COLO829 (cell line): ENCODE measurements at regions not wholly inside any gene's neighbourhood (a gene's known extent, or its start where the extent isn't known, plus 50 kb on each side); places are given as distances from the start of the nearest gene placed in this dataset.

ENCODE experiments used
- DNase-seq: peaks from one replicate; pipeline ENCODE4 v3.0.0; 2012; ENCODE audit warnings: low spot score

GRCh38 chr1:191152776-191153175 is 675.1 kb upstream of the BRINP3 start:
- no peak for DNase-seq

DNA sequence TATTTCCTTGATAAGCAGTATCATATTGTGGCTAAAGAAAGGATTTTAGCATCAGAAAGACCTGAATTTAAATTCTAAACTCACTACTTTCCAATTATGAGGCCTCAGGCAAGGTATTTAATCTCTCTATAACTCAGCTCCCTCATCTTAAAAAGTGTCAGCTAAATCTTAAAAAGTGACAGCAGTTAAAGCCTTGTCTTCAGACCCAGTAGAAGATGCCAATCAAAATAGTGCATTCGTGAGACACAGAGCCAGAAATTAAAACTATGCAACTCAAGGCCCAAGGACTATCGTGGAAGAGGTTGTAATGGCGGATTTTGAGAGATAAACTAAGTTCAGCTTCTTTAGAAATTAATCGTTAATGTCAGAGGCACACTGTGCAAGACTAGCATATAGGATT is 677.5 kb upstream of the BRINP3 start:
- no peak for DNase-seq

- no peak for DNase-seq
Observed at GRCh38 chr1:191160837-191161236, 683.2 kb upstream of the BRINP3 start.

- DNase-seq = no peak
Observed at GRCh38 chr1:191162762-191163161, 685.1 kb upstream of the BRINP3 start.

DNA sequence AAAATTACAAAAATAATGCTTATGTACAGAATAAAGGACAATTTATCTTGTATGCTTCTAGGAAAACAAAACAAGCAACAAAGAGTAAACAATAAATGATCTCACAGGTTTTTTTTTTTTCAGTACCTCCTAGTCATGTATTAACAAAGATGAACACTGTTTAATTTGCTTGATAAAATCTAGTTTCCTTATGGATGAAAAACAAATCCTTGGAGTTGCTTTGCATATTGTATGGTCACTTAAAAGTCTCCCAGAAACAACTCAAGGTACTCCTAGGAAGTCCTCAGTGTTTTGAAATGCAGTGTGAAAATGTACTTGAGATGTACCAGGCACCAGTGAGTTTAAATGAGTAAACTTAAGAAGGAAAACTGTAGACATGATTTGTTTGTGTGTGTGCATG is 686.0 kb upstream of the BRINP3 start:
- no peak for DNase-seq

- DNase-seq = no peak
Observed at GRCh38 chr1:191174298-191174697, 696.6 kb upstream of the BRINP3 start.

GRCh38 chr1:191176131-191176530 is 698.5 kb upstream of the BRINP3 start:
- DNase-seq = no peak

GRCh38 chr1:191206513-191207207 is 729.0 kb upstream of the BRINP3 start:
- DNase-seq = peak; percentile 3

DNA sequence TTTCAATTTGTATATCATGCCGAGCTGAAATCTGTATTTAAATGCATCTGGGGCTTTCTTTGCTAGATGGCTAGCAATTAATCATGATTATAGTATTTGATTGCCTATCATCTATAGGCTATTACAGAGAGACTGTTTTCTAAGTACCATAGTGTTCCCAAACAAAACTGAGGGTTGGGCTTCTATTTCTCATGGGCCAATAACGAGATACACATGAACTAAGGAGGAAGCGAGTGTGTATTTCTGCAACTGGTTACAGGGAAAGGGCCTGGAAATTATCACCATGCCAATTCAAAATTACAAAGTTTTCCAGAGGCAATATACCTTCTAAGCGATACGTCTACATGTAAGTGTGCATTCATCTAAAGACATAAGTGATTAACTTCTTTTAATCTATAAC is 744.5 kb upstream of the BRINP3 start:
- no peak for DNase-seq

- no peak for DNase-seq
Observed at GRCh38 chr1:191240925-191241324, 763.3 kb upstream of the BRINP3 start.

- no peak for DNase-seq
Observed at GRCh38 chr1:191255354-191256054, 777.8 kb upstream of the BRINP3 start.

- DNase-seq = no peak
Observed at GRCh38 chr1:191256917-191257316, 779.3 kb upstream of the BRINP3 start.

DNA sequence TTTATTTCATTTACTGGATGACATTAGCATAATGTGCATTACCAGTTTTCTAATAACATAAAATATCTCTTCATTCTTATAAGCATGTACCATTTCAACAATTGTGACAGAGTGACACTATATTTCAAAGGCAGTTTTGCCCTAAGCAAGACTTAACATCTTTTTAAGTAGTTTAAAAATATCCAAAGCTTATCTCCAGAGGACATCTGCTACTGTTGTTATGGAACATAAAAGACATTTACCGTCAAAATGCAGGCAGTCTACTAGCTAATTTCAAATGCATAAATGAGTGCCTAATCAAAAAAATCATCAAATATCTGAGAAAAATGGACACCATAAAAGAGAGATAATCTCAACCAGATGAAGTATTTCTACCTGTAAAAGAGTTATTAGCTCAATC is 782.4 kb upstream of the BRINP3 start:
- no peak for DNase-seq

DNA sequence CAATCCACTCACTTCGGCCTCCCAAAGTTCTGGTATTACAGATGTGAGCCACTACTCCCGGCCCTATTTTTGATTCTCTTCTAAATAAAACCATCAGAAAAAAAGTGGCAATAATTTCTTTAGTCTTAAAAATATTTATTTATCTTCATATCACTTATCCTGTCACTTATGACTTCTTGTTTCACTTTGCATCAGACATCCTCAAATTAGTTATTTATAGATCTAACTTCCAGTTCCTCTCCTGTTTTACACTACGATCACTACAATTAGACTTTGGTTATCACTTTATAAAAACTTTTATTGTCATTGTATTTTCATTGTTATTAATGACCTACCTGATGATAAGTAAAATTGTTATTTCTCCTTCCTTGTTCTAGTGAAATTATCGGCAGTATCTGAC is 783.4 kb upstream of the BRINP3 start:
- no peak for DNase-seq

DNA sequence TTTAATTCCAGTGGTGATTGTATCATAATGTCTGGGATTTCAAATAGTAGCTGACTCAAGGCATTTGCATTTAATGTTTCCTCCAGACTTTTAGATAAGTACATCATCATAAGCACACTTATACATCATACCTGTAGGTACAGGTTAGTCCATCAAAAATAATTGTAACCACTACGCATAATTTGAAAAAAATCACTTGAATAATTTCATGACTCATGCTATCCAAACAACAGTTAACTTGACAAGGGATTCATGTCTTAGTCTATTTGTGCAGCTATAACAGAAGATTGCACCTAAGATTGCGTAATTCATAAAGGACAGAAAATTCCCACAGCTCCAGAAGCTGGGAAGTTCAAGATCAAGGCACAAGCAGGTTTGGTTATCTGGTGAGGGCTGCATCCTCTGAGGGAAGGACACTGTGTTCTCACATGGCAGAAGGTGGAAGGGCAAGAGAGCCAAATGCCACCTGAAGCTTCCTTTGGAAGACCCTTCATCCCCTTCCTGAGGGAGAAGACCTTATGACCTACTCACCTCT is 801.7 kb upstream of the BRINP3 start:
- no peak for DNase-seq

- no peak for DNase-seq
Observed at GRCh38 chr1:191284175-191284574, 806.5 kb upstream of the BRINP3 start.

- DNase-seq = peak; percentile 2
Observed at GRCh38 chr1:191290441-191290840, 812.8 kb upstream of the BRINP3 start.

DNA sequence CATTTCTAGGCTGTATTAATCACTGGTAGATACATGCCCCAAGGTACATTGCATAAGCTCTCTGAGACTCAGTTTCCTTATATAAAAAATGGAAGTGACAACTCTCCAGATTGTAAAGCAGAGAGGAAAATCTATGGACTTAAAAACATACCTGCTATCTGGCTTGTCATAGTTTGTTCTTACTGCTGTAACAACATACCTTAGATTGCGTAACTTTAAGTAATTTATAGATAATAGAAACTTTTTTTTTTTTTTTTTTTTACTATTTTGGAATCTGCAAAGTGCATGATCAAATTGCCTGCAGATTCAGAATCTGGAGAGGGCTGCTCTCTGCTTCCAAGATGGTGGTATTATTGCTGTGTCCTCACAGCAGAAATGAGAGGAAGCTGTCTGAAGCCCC is 827.7 kb upstream of the BRINP3 start:
- no peak for DNase-seq

DNA sequence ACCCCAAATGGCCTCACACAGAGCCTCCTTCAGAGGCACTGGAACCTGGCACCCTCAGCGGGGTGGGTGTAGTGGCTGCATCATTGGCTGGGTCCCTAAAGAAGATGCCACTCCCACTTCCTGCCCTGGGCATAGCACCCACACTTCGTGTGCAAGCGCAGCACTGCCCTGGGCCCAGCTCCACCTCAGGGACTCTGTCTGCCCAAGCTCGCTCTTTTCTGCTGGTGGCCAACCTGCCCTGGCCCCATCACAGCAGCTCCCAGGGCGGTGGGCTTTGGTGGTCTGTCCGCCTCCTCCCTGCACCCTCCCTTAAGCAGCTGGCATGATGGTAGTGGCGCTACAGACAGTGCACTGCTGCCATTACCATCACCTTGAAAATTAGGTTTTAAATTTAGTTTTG is 829.3 kb upstream of the BRINP3 start:
- no peak for DNase-seq

- DNase-seq = no peak
Observed at GRCh38 chr1:191320062-191320461, 838.2 kb upstream of the RGS18 start.

- DNase-seq = no peak
Observed at GRCh38 chr1:191327868-191328267, 830.4 kb upstream of the RGS18 start.

DNA sequence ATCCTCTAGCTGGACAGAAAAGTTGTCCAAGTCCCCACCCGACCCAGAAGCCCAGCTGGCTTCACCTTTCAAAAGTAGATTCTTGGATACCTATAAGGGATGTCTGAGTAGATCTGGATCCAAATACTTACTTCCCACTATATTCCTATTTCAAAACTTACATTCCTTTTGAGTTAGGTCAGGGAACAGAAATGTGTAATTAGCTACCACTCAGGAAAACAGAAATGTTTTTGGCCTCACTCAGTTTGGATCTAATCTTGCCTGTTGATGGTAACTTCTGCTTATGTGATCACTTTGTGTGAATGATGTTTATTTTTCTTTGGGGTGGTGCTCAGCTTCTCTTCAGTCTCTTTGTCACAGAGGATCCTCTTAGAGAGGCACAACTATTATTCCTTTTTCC is 814.4 kb upstream of the RGS18 start:
- no peak for DNase-seq

GRCh38 chr1:191346381-191346780 is 811.9 kb upstream of the RGS18 start:
- no peak for DNase-seq

DNA sequence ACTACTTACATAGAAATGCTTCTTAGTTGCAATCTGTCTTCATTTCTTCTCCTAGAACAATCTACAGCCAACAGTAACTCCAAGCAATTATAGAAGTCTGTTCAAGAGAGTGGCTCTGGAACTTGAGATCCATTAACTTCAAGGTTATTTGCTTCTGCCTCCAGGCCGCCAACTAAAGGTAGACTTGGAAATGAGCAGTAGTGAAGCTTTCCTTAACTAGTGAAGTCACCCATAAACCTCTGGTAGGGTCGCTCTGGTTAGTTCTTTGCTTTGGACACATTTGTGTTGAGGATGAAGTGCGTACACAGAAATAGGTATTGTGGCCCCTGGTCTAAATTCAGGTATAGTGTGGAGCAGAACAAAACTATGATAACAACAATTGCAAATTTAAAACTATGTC is 809.9 kb upstream of the RGS18 start:
- no peak for DNase-seq
